HG02943 (cell line): ENCODE measurements at regions not wholly inside any gene's neighbourhood (a gene's known extent, or its start where the extent isn't known, plus 50 kb on each side); places are given as distances from the start of the nearest gene placed in this dataset.
"Not testable (repeated sequence)": the region's sequence is repeated elsewhere in the genome, so short reads cannot be mapped to it uniquely, and the experiment has no call there.

Experiments used
- ATAC-seq: cut with Tn5 transposase; IDR thresholded peaks from one replicate; pipeline ENCODE4 v1.9.1; 2021; ENCODE audit warnings: mild to moderate bottlenecking, low read depth, moderate library complexity; ENCODE audit not compliant: unreplicated experiment

GRCh38 chr10:23864631-23865147, 344.2 kb upstream of the KIAA1217 start:
- ATAC-seq = no peak

GRCh38 chr10:23866985-23867384, 342.0 kb upstream of the KIAA1217 start:
- ATAC-seq = not testable (repeated sequence)

- no peak for ATAC-seq
These were observed 340.8 kb upstream of the KIAA1217 start for GRCh38 chr10:23868121-23868520.

GRCh38 chr10:23869548-23869947, 339.4 kb upstream of the KIAA1217 start:
- ATAC-seq = no peak

GRCh38 chr10:23869996-23870395, 338.9 kb upstream of the KIAA1217 start:
- no peak for ATAC-seq

- ATAC-seq = no peak
These were observed 338.0 kb upstream of the KIAA1217 start for GRCh38 chr10:23870651-23871610.

- no peak for ATAC-seq
These were observed 336.6 kb upstream of the KIAA1217 start for GRCh38 chr10:23872290-23872689.

- ATAC-seq = no peak
These were observed 331.1 kb upstream of the KIAA1217 start for GRCh38 chr10:23877791-23878320.

GRCh38 chr10:23884670-23885069, 324.3 kb upstream of the KIAA1217 start:
- ATAC-seq = no peak

- no peak for ATAC-seq
These were observed 323.1 kb upstream of the KIAA1217 start for GRCh38 chr10:23885853-23886252.

GRCh38 chr10:23886355-23886754, 322.6 kb upstream of the KIAA1217 start:
- no peak for ATAC-seq

- no peak for ATAC-seq
These were observed 317.6 kb upstream of the KIAA1217 start for GRCh38 chr10:23891301-23891700.

GRCh38 chr10:23892296-23892695, 316.6 kb upstream of the KIAA1217 start:
- ATAC-seq = no peak

GRCh38 chr10:23897267-23897666, 311.7 kb upstream of the KIAA1217 start:
- no peak for ATAC-seq

GRCh38 chr10:23897861-23898260, 311.1 kb upstream of the KIAA1217 start:
- ATAC-seq = no peak

GRCh38 chr10:23899166-23899565, 309.8 kb upstream of the KIAA1217 start:
- no peak for ATAC-seq

- no peak for ATAC-seq
These were observed 298.6 kb upstream of the KIAA1217 start for GRCh38 chr10:23910291-23910690.

- ATAC-seq = no peak
These were observed 296.0 kb upstream of the KIAA1217 start for GRCh38 chr10:23912884-23913404.

GRCh38 chr10:23914641-23915040, 294.3 kb upstream of the KIAA1217 start:
- no peak for ATAC-seq

- ATAC-seq = no peak
These were observed 291.6 kb upstream of the KIAA1217 start for GRCh38 chr10:23917251-23917840.

GRCh38 chr10:23918090-23918723, 290.7 kb upstream of the KIAA1217 start:
- no peak for ATAC-seq
